GM18499 (cell line): ENCODE measurements at regions not wholly inside any gene's neighbourhood (a gene's known extent, or its start where the extent isn't known, plus 50 kb on each side); places are given as distances from the start of the nearest gene placed in this dataset.
A peak's percentile ranks its signal among the peaks of the same experiment; 100 is the strongest.

Experiments used
- ATAC-seq: cut with Tn5 transposase; IDR thresholded peaks from one replicate; pipeline ENCODE4 v1.9.1; 2021; ENCODE audit warnings: moderate number of reproducible peaks; ENCODE audit not compliant: insufficient read depth, unreplicated experiment

GRCh38 chr20:22339091-22339881, 245.1 kb downstream of the FOXA2 start:
- ATAC-seq = no peak

GRCh38 chr20:22338140-22338708, 246.1 kb downstream of the FOXA2 start:
- ATAC-seq = no peak

GRCh38 chr20:22335210-22335609, 249.2 kb downstream of the FOXA2 start:
- ATAC-seq = no peak

- ATAC-seq = peak; percentile 84
Measured at GRCh38 chr20:22333885-22334545, 250.4 kb downstream of the FOXA2 start.

- ATAC-seq = no peak
Measured at GRCh38 chr20:22324505-22324904, 259.9 kb downstream of the FOXA2 start.

- ATAC-seq = no peak
Measured at GRCh38 chr20:22322513-22322912, 261.9 kb downstream of the FOXA2 start.

- no peak for ATAC-seq
Measured at GRCh38 chr20:22321191-22321590, 263.2 kb downstream of the FOXA2 start.

GRCh38 chr20:22320245-22320915, 264.0 kb downstream of the FOXA2 start:
- no peak for ATAC-seq

GRCh38 chr20:22315771-22316170, 268.6 kb downstream of the FOXA2 start:
- ATAC-seq = no peak

DNA sequence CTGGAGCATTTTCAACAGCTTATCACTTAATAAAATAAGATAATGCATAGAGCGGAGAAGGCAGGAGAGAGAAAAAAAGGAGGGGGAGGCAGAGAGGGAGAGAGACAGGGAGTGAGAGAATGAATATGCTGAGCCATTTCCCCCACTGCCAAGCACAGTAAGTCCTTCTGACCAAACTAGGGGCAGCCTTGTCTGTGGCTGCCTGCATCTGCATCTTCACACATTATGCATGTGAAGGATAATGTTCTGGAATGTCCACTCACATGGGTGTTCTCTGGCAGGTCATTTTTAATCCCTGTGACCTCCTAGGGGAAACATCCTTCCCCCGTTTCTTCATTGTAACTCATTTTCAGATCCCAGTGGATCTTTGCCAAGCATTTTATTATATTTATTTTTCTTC, 269.3 kb downstream of the FOXA2 start:
- no peak for ATAC-seq

DNA sequence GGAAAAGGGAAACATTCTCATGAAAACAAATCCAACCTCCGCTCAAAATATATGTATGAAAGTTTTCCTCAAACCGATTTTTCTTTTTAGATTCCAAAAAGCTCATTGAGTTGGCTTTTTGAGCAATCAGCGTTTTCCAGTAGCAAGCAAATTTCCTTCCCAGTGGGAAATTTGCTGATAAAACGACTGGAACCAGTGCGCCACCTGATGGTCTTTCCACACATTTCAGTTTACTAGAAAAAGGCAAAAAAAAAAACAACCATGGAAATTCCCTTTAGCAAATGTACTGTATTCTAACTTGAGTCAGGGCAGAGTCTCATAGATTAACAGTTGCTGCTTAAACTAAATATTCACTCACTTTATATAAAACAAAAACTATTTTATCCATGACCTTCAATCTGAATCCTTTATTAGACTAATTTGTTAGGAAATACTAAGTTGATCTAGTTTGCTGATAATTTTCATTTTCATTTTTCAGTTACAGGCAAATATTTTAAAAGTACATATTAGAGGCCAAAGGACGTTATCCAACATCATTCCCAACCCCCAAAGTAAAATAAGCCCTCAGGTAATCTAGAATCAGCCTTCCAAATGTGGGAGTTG, 271.5 kb downstream of the FOXA2 start:
- no peak for ATAC-seq

GRCh38 chr20:22308934-22309333, 275.4 kb downstream of the FOXA2 start:
- ATAC-seq = no peak

- ATAC-seq = no peak
Measured at GRCh38 chr20:22307409-22307808, 277.0 kb downstream of the FOXA2 start.

- no peak for ATAC-seq
Measured at GRCh38 chr20:22305381-22305780, 279.0 kb downstream of the FOXA2 start.

GRCh38 chr20:22303523-22303922, 280.8 kb downstream of the FOXA2 start:
- ATAC-seq = no peak

- ATAC-seq = no peak
Measured at GRCh38 chr20:22302039-22302438, 282.3 kb downstream of the FOXA2 start.

GRCh38 chr20:22293886-22294285, 290.5 kb downstream of the FOXA2 start:
- ATAC-seq = no peak

DNA sequence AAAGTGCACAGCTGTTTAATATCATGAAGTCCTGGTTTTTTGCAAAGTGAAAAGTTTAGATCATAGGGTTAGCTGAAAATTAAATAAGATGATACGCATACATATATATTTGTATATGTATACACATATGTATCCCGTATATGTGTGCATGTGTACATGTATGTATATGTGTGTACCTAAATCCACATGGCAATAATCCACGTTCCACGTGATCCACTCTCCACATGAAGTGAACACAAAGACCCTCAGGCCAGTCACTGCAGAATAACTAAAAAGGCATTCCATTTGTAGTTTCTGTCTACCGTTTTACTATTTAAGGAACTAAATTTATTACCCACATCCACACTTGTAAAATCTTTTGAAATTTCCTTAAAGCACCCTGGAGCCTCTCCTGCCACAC, 294.9 kb downstream of the FOXA2 start:
- no peak for ATAC-seq

DNA sequence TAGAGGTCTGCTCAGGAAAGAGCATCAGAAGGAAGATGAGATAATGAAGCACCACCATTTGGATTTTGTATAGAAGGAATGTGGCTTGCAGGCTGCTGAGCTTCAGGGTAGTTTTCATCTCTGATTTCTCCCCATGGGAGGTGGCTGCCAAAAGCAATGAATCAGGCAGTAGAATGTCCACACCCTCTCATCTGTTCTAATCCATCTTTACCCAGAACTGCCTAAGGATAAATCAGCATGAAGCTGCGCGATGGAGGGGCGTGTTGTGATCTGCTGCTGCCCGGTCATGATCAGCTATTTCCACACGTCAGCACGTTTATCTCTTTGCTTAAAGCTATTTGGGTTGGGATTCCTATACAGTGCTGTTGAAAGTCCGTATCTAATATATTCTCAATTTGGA, 295.4 kb downstream of the FOXA2 start:
- ATAC-seq = no peak

DNA sequence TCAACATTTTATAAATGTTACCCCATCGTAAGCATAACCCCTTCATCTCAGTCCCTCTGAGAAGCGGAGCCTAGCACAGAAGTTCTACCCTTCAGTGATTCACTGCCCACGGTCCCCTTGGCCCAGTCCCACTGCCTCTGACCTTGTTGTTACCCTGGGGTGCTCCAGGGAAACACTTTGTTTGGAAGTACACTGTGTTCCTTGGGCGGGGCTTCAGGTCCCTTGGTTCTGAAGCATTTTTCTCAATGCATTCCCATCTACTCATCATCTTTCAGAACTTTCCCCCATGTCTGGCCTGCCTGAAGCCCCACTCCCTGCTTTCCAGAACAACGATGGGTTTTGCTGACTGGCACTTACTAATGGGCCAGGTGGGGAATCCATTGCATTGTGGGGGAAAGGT, 296.2 kb downstream of the FOXA2 start:
- ATAC-seq = no peak

DNA sequence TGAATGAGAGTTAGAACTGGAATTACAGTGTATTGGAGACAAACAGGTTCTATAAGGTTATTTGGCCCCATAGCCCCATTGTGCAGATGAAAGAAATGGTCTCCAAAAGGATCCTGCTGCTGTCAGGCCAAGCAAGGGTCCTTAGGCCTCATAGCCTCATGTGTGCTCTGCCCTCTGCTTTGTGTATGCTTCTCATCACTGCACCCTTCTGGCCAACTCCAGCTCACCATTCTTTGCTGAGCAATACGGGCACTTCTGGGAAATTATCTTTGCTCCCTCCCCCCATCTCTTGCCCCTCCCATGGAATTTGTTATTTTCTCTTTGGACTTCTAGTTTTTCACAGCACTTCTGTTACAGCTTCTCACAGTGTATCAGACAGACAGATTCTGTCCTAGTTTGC, 298.8 kb downstream of the FOXA2 start:
- ATAC-seq = no peak
